Activated CD8-positive, alpha-beta memory T cell treated with anti-CD3 and anti-CD28 coated beads, Interleukin-2, amount 10 ng/mL, durations not matched to agents 7 days and 5 days (primary cell): ENCODE measurements at regions not wholly inside any gene's neighbourhood (a gene's known extent, or its start where the extent isn't known, plus 50 kb on each side); places are given as distances from the start of the nearest gene placed in this dataset.

Source experiments
- ATAC-seq: fragments of 150-1000 bp; cut with Tn5 transposase; one replicate; pipeline ENCODE4 v1.10.0; 2021; ENCODE audit warnings: moderate library complexity
- CTCF ChIA-PET: fragments of 350-600 bp; sonication (Branson Sonifier 250); formaldehyde crosslinking; loops from one replicate; lab custom pipeline; 2021; ENCODE audit warnings: antibody characterized with exemption; lab: Charles Lee
- DNase-seq: peaks from one replicate; pipeline ENCODE4 v3.0.0-alpha.2; 2020
- H3K27ac Mint-ChIP-seq: one replicate; pipeline ENCODE4 v1.8.0; 2021; ENCODE audit warnings: mild to moderate bottlenecking, mixed read lengths
- H3K27me3 Mint-ChIP-seq: one replicate; pipeline ENCODE4 v1.8.0; 2021; ENCODE audit warnings: mixed read lengths
- H3K36me3 Mint-ChIP-seq: one replicate; pipeline ENCODE4 v1.8.0; 2021; ENCODE audit warnings: mild to moderate bottlenecking, mixed read lengths
- H3K4me1 Mint-ChIP-seq: one replicate; pipeline ENCODE4 v1.8.0; 2021; ENCODE audit warnings: mixed read lengths
- H3K4me3 Mint-ChIP-seq: one replicate; pipeline ENCODE4 v1.8.0; 2021; ENCODE audit warnings: mild to moderate bottlenecking, moderate library complexity, mixed read lengths
- H3K9me3 Mint-ChIP-seq: one replicate; pipeline ENCODE4 v1.8.0; 2022; ENCODE audit warnings: low read depth, mixed read lengths

DNA sequence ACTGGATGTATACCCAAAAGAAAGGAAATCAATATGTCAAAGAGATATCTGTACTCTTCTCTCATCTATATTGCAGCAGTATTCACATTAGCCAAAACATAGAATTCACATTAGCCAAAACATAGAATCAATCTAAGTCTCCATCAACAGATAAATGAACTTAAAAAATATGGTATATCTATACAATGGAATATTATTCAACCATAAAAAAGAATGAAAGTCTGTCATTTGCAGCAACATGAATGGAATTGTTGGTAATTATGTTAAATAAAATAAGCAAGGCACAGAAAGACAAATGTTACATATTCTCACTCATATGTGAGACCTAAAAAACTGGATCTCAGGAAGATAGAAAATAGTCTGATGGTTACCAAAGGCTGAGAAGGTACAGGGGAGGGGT lies 212.1 kb upstream of the ZC3H15 start:
- Mint-ChIP-seq H3K27me3 (no peaks in the 10 kb centered on the region), H3K36me3 (no peaks in the 10 kb centered on the region), H3K4me1 (no peaks in the 10 kb centered on the region), H3K27ac (no peak overlapping the region), H3K9me3 (peaks cover 7% of the 10 kb centered on the region), H3K4me3 (no peak overlapping the region)
- ATAC-seq (no peak), DNase-seq (no peak)
- CTCF ChIA-PET: no interaction called here

- no peak overlapping the region for H3K4me3 Mint-ChIP-seq
- H3K9me3 Mint-ChIP-seq: peaks cover 6% of the 10 kb centered on the region
These were observed 211.0 kb upstream of the ZC3H15 start for GRCh38 chr2:186274936-186275575.

GRCh38 chr2:186276909-186277308 lies 209.2 kb upstream of the ZC3H15 start:
- no peak for DNase-seq
- Mint-ChIP-seq H3K4me3 (no peak overlapping the region), H3K27me3 (no peaks in the 10 kb centered on the region), H3K27ac (no peak overlapping the region), H3K36me3 (no peaks in the 10 kb centered on the region), H3K4me1 (no peaks in the 10 kb centered on the region), H3K9me3 (peaks cover 2% of the 10 kb centered on the region)
- CTCF ChIA-PET: no interaction called here
- ATAC-seq: no peak

More at GRCh38 chr2:186274936-186275575, 211.0 kb upstream of the ZC3H15 start:
- DNase-seq (no peak), ATAC-seq (no peak)
- Mint-ChIP-seq H3K27me3 (no peaks in the 10 kb centered on the region), H3K4me1 (no peaks in the 10 kb centered on the region), H3K36me3 (no peaks in the 10 kb centered on the region), H3K27ac (no peak overlapping the region)
- CTCF ChIA-PET: no interaction called here

- Mint-ChIP-seq H3K4me1 (no peaks in the 10 kb centered on the region), H3K4me3 (no peak overlapping the region), H3K27ac (no peak overlapping the region), H3K36me3 (no peaks in the 10 kb centered on the region), H3K27me3 (no peaks in the 10 kb centered on the region), H3K9me3 (peaks cover 2% of the 10 kb centered on the region)
- no peak for ATAC-seq
- CTCF ChIA-PET: no interaction called here
- DNase-seq: no peak
These were observed 204.3 kb upstream of the ZC3H15 start for GRCh38 chr2:186281726-186282125.

DNA sequence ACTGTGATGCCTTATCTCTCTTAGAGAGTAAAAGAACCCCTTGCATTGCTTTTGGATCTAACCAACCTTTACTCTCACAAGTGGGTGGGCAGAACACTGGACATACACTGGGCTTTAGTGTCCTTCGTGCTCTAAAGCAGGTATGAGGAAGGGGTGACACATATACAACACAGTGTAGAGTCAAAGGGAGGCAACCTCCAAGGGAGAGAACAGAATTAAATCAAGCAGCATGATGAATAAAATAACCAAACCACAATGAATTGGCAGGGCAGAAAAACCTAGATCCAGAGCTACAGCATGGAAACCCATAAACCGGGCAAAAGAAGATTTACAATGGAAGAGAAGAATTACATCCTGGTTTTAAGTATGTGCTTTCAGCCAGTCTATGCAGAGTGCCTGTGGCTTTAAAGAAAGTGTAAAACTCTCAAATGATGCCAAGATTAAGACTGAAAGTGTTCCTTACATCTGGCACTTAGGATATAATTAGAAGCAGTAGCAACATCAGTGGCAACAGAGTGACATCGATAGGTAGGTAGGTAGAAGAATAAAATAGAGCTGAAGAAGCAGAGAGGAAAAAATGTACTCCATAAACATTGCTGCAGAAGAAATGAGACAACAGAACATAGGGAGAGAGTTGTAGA lies 191.7 kb upstream of the ZC3H15 start:
- no peaks in the 10 kb centered on the region for H3K4me1 Mint-ChIP-seq
- CTCF ChIA-PET: interaction anchor here (1.0 kb wide), 1 partner anchor 12 kb away, joined by 3 read pairs; no protein-coding TSS in a partner anchor
- H3K4me3 Mint-ChIP-seq: no peak overlapping the region
- ATAC-seq: no peak
- H3K36me3 Mint-ChIP-seq: no peaks in the 10 kb centered on the region
- H3K27ac Mint-ChIP-seq: no peak overlapping the region
- H3K27me3 Mint-ChIP-seq: no peaks in the 10 kb centered on the region
- DNase-seq: no peak
- no peaks in the 10 kb centered on the region for H3K9me3 Mint-ChIP-seq

DNA sequence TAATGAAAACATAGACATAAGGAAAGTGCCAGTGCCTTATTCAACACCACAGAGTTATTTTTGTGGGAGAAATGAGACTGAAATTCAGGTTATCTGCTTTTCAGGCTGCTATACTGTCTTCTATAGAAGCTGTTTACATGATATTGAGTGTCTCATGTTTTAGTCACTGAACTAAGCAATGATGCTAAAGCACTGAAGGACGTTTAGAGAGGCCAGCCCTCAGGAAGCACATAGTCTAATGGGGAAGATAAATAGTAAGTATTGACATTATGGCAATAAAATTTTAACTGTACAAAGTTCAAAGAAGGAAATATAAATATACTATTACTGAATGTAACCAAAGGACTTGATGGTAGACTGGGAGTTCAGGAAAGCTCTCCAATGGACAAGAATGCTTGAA lies 186.4 kb upstream of the ZC3H15 start:
- no peak overlapping the region for H3K27ac Mint-ChIP-seq
- peaks cover 2% of the 10 kb centered on the region for H3K9me3 Mint-ChIP-seq
- no peaks in the 10 kb centered on the region for H3K4me1 Mint-ChIP-seq
- CTCF ChIA-PET: no interaction called here
- DNase-seq (no peak), ATAC-seq (no peak)
- H3K27me3 Mint-ChIP-seq: no peaks in the 10 kb centered on the region
- no peaks in the 10 kb centered on the region for H3K36me3 Mint-ChIP-seq
- no peak overlapping the region for H3K4me3 Mint-ChIP-seq

GRCh38 chr2:186302263-186302662 lies 183.8 kb upstream of the ZC3H15 start:
- no peak for ATAC-seq
- Mint-ChIP-seq H3K36me3 (no peaks in the 10 kb centered on the region), H3K9me3 (peaks cover 5% of the 10 kb centered on the region), H3K4me3 (no peak overlapping the region), H3K27me3 (no peaks in the 10 kb centered on the region), H3K27ac (no peak overlapping the region), H3K4me1 (no peaks in the 10 kb centered on the region)
- DNase-seq: no peak
- CTCF ChIA-PET: no interaction called here

DNA sequence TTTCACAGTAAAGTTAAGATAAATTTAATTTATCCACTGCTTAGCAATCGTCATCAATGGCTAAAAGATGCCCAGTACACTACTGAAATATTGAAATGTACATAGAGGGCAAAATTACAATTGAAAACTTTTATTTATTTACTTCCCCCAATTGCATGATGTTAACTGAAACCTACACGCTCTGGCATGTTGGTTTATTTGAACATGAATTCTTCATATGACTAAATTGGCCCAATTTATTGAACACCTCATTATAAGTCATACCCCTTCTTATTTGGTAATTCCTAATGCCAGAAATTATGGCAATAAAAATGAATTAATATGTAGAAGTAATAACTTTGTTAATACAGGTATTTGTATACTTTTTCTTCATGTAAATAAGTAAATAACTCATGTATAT lies 183.0 kb upstream of the ZC3H15 start:
- no peak overlapping the region for H3K4me3 Mint-ChIP-seq
- no peak for DNase-seq
- ATAC-seq: no peak
- no peaks in the 10 kb centered on the region for H3K27me3 Mint-ChIP-seq
- H3K4me1 Mint-ChIP-seq: no peaks in the 10 kb centered on the region
- peaks cover 5% of the 10 kb centered on the region for H3K9me3 Mint-ChIP-seq
- H3K36me3 Mint-ChIP-seq: no peaks in the 10 kb centered on the region
- CTCF ChIA-PET: no interaction called here
- no peak overlapping the region for H3K27ac Mint-ChIP-seq

- Mint-ChIP-seq H3K9me3 (peaks cover 5% of the 10 kb centered on the region), H3K27ac (no peak overlapping the region), H3K4me1 (no peaks in the 10 kb centered on the region), H3K4me3 (no peak overlapping the region), H3K36me3 (no peaks in the 10 kb centered on the region), H3K27me3 (no peaks in the 10 kb centered on the region)
- CTCF ChIA-PET: no interaction called here
- no peak for ATAC-seq
- no peak for DNase-seq
These were observed 182.0 kb upstream of the ZC3H15 start for GRCh38 chr2:186304064-186304463.

DNA sequence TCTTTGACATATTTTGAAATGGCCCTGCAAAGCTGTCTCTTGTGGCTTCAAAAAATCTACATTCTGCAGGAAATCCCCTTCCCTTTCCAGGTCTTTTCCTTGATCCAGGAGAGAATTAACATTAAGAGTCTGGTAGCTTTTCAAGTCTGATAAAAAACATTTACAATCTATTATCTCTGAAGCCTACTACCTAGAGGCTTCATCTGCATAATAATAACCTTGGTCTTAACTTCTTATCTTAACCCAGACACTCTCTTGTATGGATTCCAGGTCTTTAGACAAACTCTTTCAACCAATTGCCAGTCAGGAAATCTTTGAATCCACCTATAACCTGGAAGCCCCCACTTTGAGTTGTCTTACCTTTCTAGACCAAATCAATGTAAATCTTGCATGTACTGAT lies 179.3 kb upstream of the ZC3H15 start:
- no peaks in the 10 kb centered on the region for H3K4me1 Mint-ChIP-seq
- CTCF ChIA-PET: interaction anchor here (0.9 kb wide), 1 partner anchor 12 kb away, joined by 3 read pairs; no protein-coding TSS in a partner anchor
- ATAC-seq (no peak), DNase-seq (no peak)
- no peaks in the 10 kb centered on the region for H3K36me3 Mint-ChIP-seq
- peaks cover 3% of the 10 kb centered on the region for H3K9me3 Mint-ChIP-seq
- H3K4me3 Mint-ChIP-seq: no peak overlapping the region
- H3K27ac Mint-ChIP-seq: no peak overlapping the region
- no peaks in the 10 kb centered on the region for H3K27me3 Mint-ChIP-seq

DNA sequence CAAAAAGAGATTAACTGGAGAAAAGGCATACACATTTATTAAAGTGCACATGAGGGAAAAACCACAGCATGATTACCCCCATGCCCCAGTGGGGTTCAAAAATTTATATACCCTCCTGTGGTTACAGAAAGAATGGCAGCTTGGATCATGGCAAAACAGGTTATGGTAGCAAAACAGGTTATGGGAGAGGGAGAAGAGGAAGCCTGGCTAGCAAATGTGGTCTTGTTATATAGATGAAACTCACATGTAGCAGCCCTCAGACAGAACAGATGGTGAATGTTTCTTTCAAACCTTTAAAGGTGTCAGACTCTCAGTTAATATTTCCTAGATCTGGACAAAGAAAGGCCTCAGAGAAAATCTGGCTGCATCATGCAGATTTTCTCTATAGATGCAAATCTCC lies 178.2 kb upstream of the ZC3H15 start:
- Mint-ChIP-seq H3K27ac (no peak overlapping the region), H3K27me3 (no peaks in the 10 kb centered on the region), H3K9me3 (peaks cover 3% of the 10 kb centered on the region), H3K4me1 (no peaks in the 10 kb centered on the region), H3K36me3 (no peaks in the 10 kb centered on the region), H3K4me3 (no peak overlapping the region)
- CTCF ChIA-PET: no interaction called here
- DNase-seq: no peak
- no peak for ATAC-seq

GRCh38 chr2:186308347-186308746 lies 177.7 kb upstream of the ZC3H15 start:
- no peaks in the 10 kb centered on the region for H3K27me3 Mint-ChIP-seq
- peaks cover 3% of the 10 kb centered on the region for H3K9me3 Mint-ChIP-seq
- H3K27ac Mint-ChIP-seq: no peak overlapping the region
- H3K36me3 Mint-ChIP-seq: no peaks in the 10 kb centered on the region
- CTCF ChIA-PET: no interaction called here
- H3K4me1 Mint-ChIP-seq: no peaks in the 10 kb centered on the region
- ATAC-seq (no peak), DNase-seq (no peak)
- no peak overlapping the region for H3K4me3 Mint-ChIP-seq

DNA sequence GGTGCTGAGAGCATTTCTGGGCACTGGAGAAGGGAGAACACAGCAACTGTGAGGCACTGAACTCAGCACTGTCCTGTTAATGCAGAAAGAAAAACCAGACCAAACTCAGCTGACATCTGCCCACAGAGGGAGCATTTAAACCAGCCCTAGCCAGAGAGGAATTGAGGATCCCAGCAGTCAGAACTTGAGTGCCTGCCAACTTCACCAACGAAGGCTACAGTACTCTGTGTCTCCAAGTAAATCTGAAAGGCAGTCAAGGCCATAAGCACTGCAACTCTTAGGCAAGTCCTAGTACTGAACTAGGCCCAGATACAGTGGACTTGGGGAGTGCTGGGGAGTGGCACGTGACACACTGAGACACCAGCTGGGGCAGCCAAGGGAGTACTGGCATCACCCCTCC lies 176.2 kb upstream of the ZC3H15 start:
- Mint-ChIP-seq H3K36me3 (no peaks in the 10 kb centered on the region), H3K4me3 (no peak overlapping the region), H3K27ac (no peak overlapping the region), H3K4me1 (no peaks in the 10 kb centered on the region), H3K9me3 (peaks cover 5% of the 10 kb centered on the region), H3K27me3 (no peaks in the 10 kb centered on the region)
- ATAC-seq (no peak), DNase-seq (no peak)
- CTCF ChIA-PET: no interaction called here

- Mint-ChIP-seq H3K36me3 (no peaks in the 10 kb centered on the region), H3K4me3 (no peak overlapping the region), H3K9me3 (peaks cover 10% of the 10 kb centered on the region), H3K4me1 (no peaks in the 10 kb centered on the region), H3K27me3 (no peaks in the 10 kb centered on the region), H3K27ac (no peak overlapping the region)
- no peak for ATAC-seq
- no peak for DNase-seq
- CTCF ChIA-PET: no interaction called here
These were observed 167.0 kb upstream of the ZC3H15 start for GRCh38 chr2:186319105-186319504.
